ENCODE measurements at regions not wholly inside any gene's neighbourhood (a gene's known extent, or its start where the extent isn't known, plus 50 kb on each side); places are given as distances from the start of the nearest gene placed in this dataset.

DNA sequence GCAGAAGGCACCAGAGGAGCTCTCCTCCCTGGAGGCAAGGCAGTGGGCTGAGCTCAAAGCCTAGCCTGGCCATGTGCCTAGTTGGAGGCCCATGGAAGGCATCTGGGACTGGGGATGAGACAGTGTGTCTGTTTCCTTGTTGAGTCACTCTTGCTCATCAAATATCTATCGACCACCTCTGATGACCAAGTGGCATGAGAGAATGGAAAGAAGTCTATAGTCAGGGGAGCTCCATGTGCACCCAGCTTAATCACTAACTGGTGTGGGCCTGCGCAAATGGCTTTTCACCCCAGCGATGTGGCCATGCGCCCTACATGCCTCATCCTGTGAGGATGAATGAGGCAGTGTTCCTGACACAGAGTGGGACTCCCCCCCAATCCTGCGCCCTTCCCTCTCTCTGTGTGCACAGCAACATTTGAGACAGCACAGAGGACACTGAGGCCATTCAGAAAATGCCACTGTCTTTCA, 229.9 kb downstream of the RPS24 start:
- TF ChIP-seq TARDBP (IDR thresholded peaks at IDR 0.05), result no peak
- no peak for TF ChIP-seq FOXM1 (IDR thresholded peaks at IDR 0.05; ENCODE audit: borderline replicate concordance)
- TF ChIP-seq BHLHE40 (IDR thresholded peaks at IDR 0.05; ENCODE audit: borderline replicate concordance), result no peak
- no peak for TF ChIP-seq NFRKB (IDR thresholded peaks at IDR 0.05)
- TF ChIP-seq LEF1 (IDR thresholded peaks at IDR 0.05; ENCODE audit: borderline replicate concordance), result no peak
- TF ChIP-seq SP1 (IDR thresholded peaks at IDR 0.05), result no peak
- TF ChIP-seq, protein P1, sequence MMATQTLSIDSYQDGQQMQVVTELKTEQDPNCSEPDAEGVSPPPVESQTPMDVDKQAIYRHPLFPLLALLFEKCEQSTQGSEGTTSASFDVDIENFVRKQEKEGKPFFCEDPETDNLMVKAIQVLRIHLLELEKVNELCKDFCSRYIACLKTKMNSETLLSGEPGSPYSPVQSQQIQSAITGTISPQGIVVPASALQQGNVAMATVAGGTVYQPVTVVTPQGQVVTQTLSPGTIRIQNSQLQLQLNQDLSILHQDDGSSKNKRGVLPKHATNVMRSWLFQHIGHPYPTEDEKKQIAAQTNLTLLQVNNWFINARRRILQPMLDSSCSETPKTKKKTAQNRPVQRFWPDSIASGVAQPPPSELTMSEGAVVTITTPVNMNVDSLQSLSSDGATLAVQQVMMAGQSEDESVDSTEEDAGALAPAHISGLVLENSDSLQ (IDR thresholded peaks at IDR 0.05), result no peak
- TF ChIP-seq CTBP1 (IDR thresholded peaks at IDR 0.05; ENCODE audit: borderline replicate concordance), result no peak
- TF ChIP-seq L3MBTL2 (conservative IDR thresholded peaks at IDR 0.05), result no peak
- no peak for TF ChIP-seq FOXK2 (IDR thresholded peaks at IDR 0.05)
- no peak for TF ChIP-seq FOXA1 (IDR thresholded peaks at IDR 0.05)

Measured in HEK293T (cell line).